Naive thymus-derived CD8-positive, alpha-beta T cell (primary cell): ENCODE measurements at regions not wholly inside any gene's neighbourhood (a gene's known extent, or its start where the extent isn't known, plus 50 kb on each side); places are given as distances from the start of the nearest gene placed in this dataset.
"Not testable (repeated sequence)": the region's sequence is repeated elsewhere in the genome, so short reads cannot be mapped to it uniquely, and the experiment has no call there.

Experiments used
- ATAC-seq, 2 donors: fragments of 150-1000 bp; cut with Tn5 transposase in 1 of 2; sonication (Bioruptor Pico), chemical (Tn5 transposase) in 1 of 2; 1 replicate in 1 of 2; 2 replicates in 1 of 2; pipeline ENCODE4 v1.10.0; 2021; ENCODE audit warnings: mild to moderate bottlenecking in 2 of 2, moderate library complexity in 2 of 2
- POLR2A ChIA-PET: fragments of 350-600 bp; sonication (Branson Sonifier 250); formaldehyde crosslinking; loops from one replicate; lab custom pipeline; 2021; ENCODE audit warnings: antibody characterized with exemption; lab: Charles Lee
- DNase-seq, 10 donors: peaks; one replicate each; pipeline versions ENCODE4 v3.0.0 to v3.0.0-alpha.2; 2020 to 2022
- H3K27ac Mint-ChIP-seq, 10 donors: one replicate each; pipeline ENCODE4 v1.8.0; 2020 to 2022; ENCODE audit warnings: mild to moderate bottlenecking in 10 of 10, mixed read lengths in 10 of 10, moderate library complexity in 4 of 10, inconsistent platforms in 1 of 10
- H3K27me3 Mint-ChIP-seq, 5 donors: one replicate each; pipeline ENCODE4 v1.8.0; 2021 to 2022; ENCODE audit warnings: mixed read lengths in 5 of 5
- H3K36me3 Mint-ChIP-seq, 3 donors: one replicate each; pipeline ENCODE4 v1.8.0; 2020 to 2022; ENCODE audit warnings: mixed read lengths in 3 of 3, mild to moderate bottlenecking in 2 of 3, inconsistent platforms in 1 of 3
- H3K4me1 Mint-ChIP-seq, 4 donors: one replicate each; pipeline ENCODE4 v1.8.0; 2021 to 2022; ENCODE audit warnings: mixed read lengths in 4 of 4
- H3K4me3 Mint-ChIP-seq, 10 donors: one replicate each; pipeline ENCODE4 v1.8.0; 2020 to 2022; ENCODE audit warnings: mild to moderate bottlenecking in 10 of 10, mixed read lengths in 10 of 10, moderate library complexity in 6 of 10, inconsistent platforms in 1 of 10
- H3K9me3 Mint-ChIP-seq, 9 donors: one replicate each; pipeline ENCODE4 v1.8.0; 2020 to 2022; ENCODE audit warnings: mixed read lengths in 9 of 9, mild to moderate bottlenecking in 3 of 9, inconsistent platforms in 1 of 9, moderate library complexity in 1 of 9

- no peaks in the 10 kb centered on the region for H3K36me3 Mint-ChIP-seq
- POLR2A ChIA-PET = no interaction called here
- H3K27ac Mint-ChIP-seq = no peak overlapping the region
- DNase-seq (no peak), ATAC-seq (no peak)
- peaks cover 0 to 10% (median 6%) of the 10 kb centered on the region in 5 donors for H3K27me3 Mint-ChIP-seq
- H3K4me3 Mint-ChIP-seq = no peak overlapping the region
- H3K9me3 Mint-ChIP-seq = no peaks in the 10 kb centered on the region
- no peaks in the 10 kb centered on the region for H3K4me1 Mint-ChIP-seq
Measured at GRCh38 chr11:88061111-88061510, 114.1 kb downstream of the RAB38 start.

- no peaks in the 10 kb centered on the region for H3K36me3 Mint-ChIP-seq
- H3K4me1 Mint-ChIP-seq = no peaks in the 10 kb centered on the region
- H3K9me3 Mint-ChIP-seq = no peaks in the 10 kb centered on the region
- H3K27me3 Mint-ChIP-seq = peaks cover 0 to 11% (median 2%) of the 10 kb centered on the region in 5 donors
- DNase-seq (no peak), ATAC-seq (no peak)
- no peak overlapping the region for H3K27ac Mint-ChIP-seq
- H3K4me3 Mint-ChIP-seq = no peak overlapping the region
- POLR2A ChIA-PET = no interaction called here
Measured at GRCh38 chr11:88059326-88059725, 115.9 kb downstream of the RAB38 start.

- H3K27me3 Mint-ChIP-seq = peaks cover 0 to 4% (median 3%) of the 10 kb centered on the region in 5 donors
- no peak overlapping the region for H3K27ac Mint-ChIP-seq
- ATAC-seq (no peak), DNase-seq (no peak)
- no peaks in the 10 kb centered on the region for H3K4me1 Mint-ChIP-seq
- POLR2A ChIA-PET = no interaction called here
- H3K4me3 Mint-ChIP-seq = no peak overlapping the region
- H3K9me3 Mint-ChIP-seq = no peaks in the 10 kb centered on the region
- H3K36me3 Mint-ChIP-seq = no peaks in the 10 kb centered on the region
Measured at GRCh38 chr11:88051396-88051795, 123.8 kb downstream of the RAB38 start.

- H3K36me3 Mint-ChIP-seq = no peaks in the 10 kb centered on the region
- ATAC-seq (no peak), DNase-seq (no peak)
- POLR2A ChIA-PET = no interaction called here
- no peak overlapping the region for H3K27ac Mint-ChIP-seq
- no peaks in the 10 kb centered on the region for H3K9me3 Mint-ChIP-seq
- H3K27me3 Mint-ChIP-seq = peaks cover 0 to 4% (median 0%) of the 10 kb centered on the region in 5 donors
- H3K4me3 Mint-ChIP-seq = no peak overlapping the region
- no peaks in the 10 kb centered on the region for H3K4me1 Mint-ChIP-seq
Measured at GRCh38 chr11:88050247-88050646, 125.0 kb downstream of the RAB38 start.

- DNase-seq, H3K27ac Mint-ChIP-seq, ATAC-seq, POLR2A ChIA-PET, H3K4me1 Mint-ChIP-seq, H3K4me3 Mint-ChIP-seq, H3K36me3 Mint-ChIP-seq, H3K9me3 Mint-ChIP-seq: not testable (repeated sequence)
- peaks cover 11 to 28% (median 13%) of the 10 kb centered on the region in 5 donors for H3K27me3 Mint-ChIP-seq
Measured at GRCh38 chr11:88045288-88045687, 130.0 kb downstream of the RAB38 start.

- peak overlapping the region in 1 of 10 donors; percentile 42 for H3K4me3 Mint-ChIP-seq
- H3K27ac Mint-ChIP-seq, H3K36me3 Mint-ChIP-seq, POLR2A ChIA-PET, H3K9me3 Mint-ChIP-seq, H3K4me1 Mint-ChIP-seq, ATAC-seq, DNase-seq: not testable (repeated sequence)
- peaks cover 11 to 33% (median 13%) of the 10 kb centered on the region in 5 donors for H3K27me3 Mint-ChIP-seq
Measured at GRCh38 chr11:88044658-88045057, 130.6 kb downstream of the RAB38 start.

- no peak for DNase-seq
- POLR2A ChIA-PET = no interaction called here
- ATAC-seq = no peak
- H3K27ac Mint-ChIP-seq = no peak overlapping the region
- H3K36me3 Mint-ChIP-seq = no peaks in the 10 kb centered on the region
- peaks cover 12 to 33% (median 15%) of the 10 kb centered on the region in 5 donors for H3K27me3 Mint-ChIP-seq
- H3K4me3 Mint-ChIP-seq = no peak overlapping the region
- no peaks in the 10 kb centered on the region for H3K4me1 Mint-ChIP-seq
- no peaks in the 10 kb centered on the region for H3K9me3 Mint-ChIP-seq
Measured at GRCh38 chr11:88043149-88043548, 132.1 kb downstream of the RAB38 start.

- peaks cover 12 to 33% (median 15%) of the 10 kb centered on the region in 5 donors for H3K27me3 Mint-ChIP-seq
- H3K9me3 Mint-ChIP-seq = no peaks in the 10 kb centered on the region
- no peak for DNase-seq
- no peak overlapping the region for H3K4me3 Mint-ChIP-seq
- no peaks in the 10 kb centered on the region for H3K4me1 Mint-ChIP-seq
- POLR2A ChIA-PET = no interaction called here
- no peak for ATAC-seq
- H3K36me3 Mint-ChIP-seq = no peaks in the 10 kb centered on the region
- no peak overlapping the region for H3K27ac Mint-ChIP-seq
Measured at GRCh38 chr11:88042647-88043046, 132.6 kb downstream of the RAB38 start.

- Mint-ChIP-seq H3K4me1 (no peaks in the 10 kb centered on the region), H3K36me3 (no peaks in the 10 kb centered on the region), H3K27me3 (peaks cover 12 to 33% (median 15%) of the 10 kb centered on the region in 5 donors), H3K9me3 (no peaks in the 10 kb centered on the region), H3K4me3 (no peak overlapping the region), H3K27ac (no peak overlapping the region)
- POLR2A ChIA-PET = no interaction called here
- no peak for ATAC-seq
- no peak for DNase-seq
Measured at GRCh38 chr11:88042238-88042637, 133.0 kb downstream of the RAB38 start.

GRCh38 chr11:88041679-88042078, 133.6 kb downstream of the RAB38 start:
- H3K4me1 Mint-ChIP-seq = no peaks in the 10 kb centered on the region
- H3K9me3 Mint-ChIP-seq = no peaks in the 10 kb centered on the region
- no peaks in the 10 kb centered on the region for H3K36me3 Mint-ChIP-seq
- DNase-seq (no peak), ATAC-seq (no peak)
- no peak overlapping the region for H3K4me3 Mint-ChIP-seq
- POLR2A ChIA-PET = no interaction called here
- H3K27ac Mint-ChIP-seq = no peak overlapping the region
- peaks cover 12 to 33% (median 15%) of the 10 kb centered on the region in 5 donors for H3K27me3 Mint-ChIP-seq

GRCh38 chr11:88040148-88040496, 135.1 kb downstream of the RAB38 start:
- peaks cover 12 to 33% (median 15%) of the 10 kb centered on the region in 5 donors for H3K27me3 Mint-ChIP-seq
- DNase-seq = no peak
- no peaks in the 10 kb centered on the region for H3K9me3 Mint-ChIP-seq
- H3K4me3 Mint-ChIP-seq = no peak overlapping the region
- H3K36me3 Mint-ChIP-seq = no peaks in the 10 kb centered on the region
- POLR2A ChIA-PET = no interaction called here
- ATAC-seq = no peak
- no peak overlapping the region for H3K27ac Mint-ChIP-seq
- H3K4me1 Mint-ChIP-seq = no peaks in the 10 kb centered on the region

- Mint-ChIP-seq H3K36me3 (no peaks in the 10 kb centered on the region), H3K4me3 (no peak overlapping the region)
- POLR2A ChIA-PET = no interaction called here
Measured at GRCh38 chr11:88039476-88040147, 135.6 kb downstream of the RAB38 start.

GRCh38 chr11:88038063-88038462, 137.2 kb downstream of the RAB38 start:
- DNase-seq (no peak), ATAC-seq (no peak)
- Mint-ChIP-seq H3K9me3 (peaks cover 0 to 10% (median 2%) of the 10 kb centered on the region in 9 donors), H3K4me1 (no peaks in the 10 kb centered on the region), H3K4me3 (no peak overlapping the region), H3K27me3 (peaks cover 4 to 20% (median 7%) of the 10 kb centered on the region in 5 donors), H3K27ac (no peak overlapping the region), H3K36me3 (peaks cover 0 to 4% (median 0%) of the 10 kb centered on the region in 3 donors)
- POLR2A ChIA-PET = no interaction called here

More at GRCh38 chr11:88039476-88040147, 135.6 kb downstream of the RAB38 start:
- Mint-ChIP-seq H3K27ac (no peak overlapping the region), H3K4me1 (no peaks in the 10 kb centered on the region), H3K9me3 (peaks cover 0 to 3% (median 0%) of the 10 kb centered on the region in 9 donors), H3K27me3 (peaks cover 11 to 28% (median 12%) of the 10 kb centered on the region in 5 donors)
- ATAC-seq (no peak), DNase-seq (no peak)

- ATAC-seq (no peak), DNase-seq (no peak)
- Mint-ChIP-seq H3K36me3 (peaks cover 0 to 4% (median 0%) of the 10 kb centered on the region in 3 donors), H3K27ac (no peak overlapping the region), H3K4me3 (no peak overlapping the region), H3K4me1 (no peaks in the 10 kb centered on the region), H3K9me3 (peaks cover 0 to 10% (median 2%) of the 10 kb centered on the region in 9 donors), H3K27me3 (peaks cover 2 to 20% (median 7%) of the 10 kb centered on the region in 5 donors)
- POLR2A ChIA-PET = no interaction called here
Measured at GRCh38 chr11:88036701-88037100, 138.5 kb downstream of the RAB38 start.
